ENCODE measurements at regions not wholly inside any gene's neighbourhood (a gene's known extent, or its start where the extent isn't known, plus 50 kb on each side); places are given as distances from the start of the nearest gene placed in this dataset.

DNA sequence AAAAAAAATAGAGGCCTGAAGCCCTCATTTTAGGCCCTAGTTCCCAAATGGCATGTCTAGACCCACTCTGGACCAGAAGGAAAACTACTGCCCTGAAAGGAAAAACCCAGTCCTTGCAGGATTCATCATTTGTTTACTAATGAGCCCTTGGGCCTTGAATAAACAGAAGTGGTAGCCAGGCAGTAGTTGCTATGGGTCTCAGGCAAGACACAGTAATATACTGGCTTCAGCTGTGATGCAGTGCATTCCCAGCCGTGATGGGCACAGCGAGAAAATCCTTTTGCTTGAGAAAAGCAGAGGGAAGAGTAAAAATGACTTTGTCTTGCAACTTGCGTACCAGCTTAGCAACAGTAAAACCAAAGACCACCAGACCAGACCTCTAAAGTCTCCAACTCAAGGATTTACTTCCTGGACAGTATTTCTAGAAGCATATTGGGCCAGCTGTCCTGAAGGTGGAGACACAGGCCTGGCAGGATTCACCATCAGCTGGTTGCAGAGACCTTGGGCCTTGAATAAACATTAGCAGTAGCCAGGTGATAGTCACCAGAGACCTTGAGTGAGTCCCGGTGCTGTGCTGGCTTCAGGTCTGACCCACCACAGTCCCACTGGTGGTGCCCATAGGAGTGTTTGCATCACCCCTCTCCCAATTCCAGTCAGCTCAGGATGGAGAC lies 208.3 kb upstream of the SLITRK3 start:
- H3K9ac ChIP-seq (ENCODE audit: control insufficient read depth, extremely low read depth, insufficient read depth, low read length), result no peak overlapping the region
- no peak for FAIRE-seq
- dilution Hi-C loops (cut with MboI; ENCODE audit: extremely low pct_ligation_motif_present, low sequenced_read_pairs), result no loop called here

DNA sequence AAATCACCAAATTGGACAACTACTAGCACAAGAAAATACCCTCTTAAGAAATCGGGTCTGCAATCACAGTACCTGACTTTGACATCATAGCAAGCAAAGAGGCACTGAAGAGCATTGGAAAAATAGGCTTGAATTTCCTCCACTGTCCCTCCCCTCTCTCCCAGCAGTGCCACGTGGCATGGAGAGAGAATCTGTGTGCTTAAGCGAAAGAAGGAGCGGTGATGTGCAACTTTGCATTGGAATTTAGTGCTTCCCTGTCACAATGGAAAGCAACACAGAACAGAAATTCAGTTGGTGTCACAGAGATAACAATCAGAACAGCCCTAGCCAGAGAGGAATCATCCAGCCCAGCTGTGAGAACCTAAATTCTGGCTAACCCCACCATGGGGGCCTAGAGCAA lies 207.5 kb upstream of the SLITRK3 start:
- no peak for DNase-seq (ENCODE audit: low read depth, low spot score)
- Histone ChIP-seq H2AFZ (ENCODE audit: control insufficient read depth, low read length) (no peak overlapping the region), H3K36me3 (ENCODE audit: control insufficient read depth in 2 of 2, extremely low read depth in 1 of 2, insufficient read depth in 2 of 2, low read length in 2 of 2) (no peaks in the 10 kb centered on the region), H4K20me1 (ENCODE audit: control insufficient read depth, extremely low read depth, insufficient read depth, low read length) (no peaks in the 10 kb centered on the region), H3K4me2 (ENCODE audit: control insufficient read depth, extremely low read depth, insufficient read depth, low read depth, low read length) (no peak overlapping the region), H3K4me1 (ENCODE audit: control insufficient read depth, extremely low read depth, insufficient read depth, low read length) (no peaks in the 10 kb centered on the region), H3K4me3 (ENCODE audit: control insufficient read depth in 2 of 3, extremely low read depth in 1 of 3, insufficient read depth in 2 of 3, low read depth in 1 of 3, low read length in 3 of 3) (no peak overlapping the region), H3K9ac (ENCODE audit: control insufficient read depth, extremely low read depth, insufficient read depth, low read length) (no peak overlapping the region), H3K27me3 (ENCODE audit: control insufficient read depth, extremely low read depth, insufficient read depth, low read length) (no peaks in the 10 kb centered on the region), H3K9me1 (ENCODE audit: control insufficient read depth, extremely low read depth, insufficient read depth, low read length) (no peaks in the 10 kb centered on the region), H3K9me3 (ENCODE audit: control insufficient read depth, low read depth, low read length) (no peaks in the 10 kb centered on the region), H3K79me2 (ENCODE audit: control insufficient read depth, insufficient read depth, low read length) (no peaks in the 10 kb centered on the region), H3K27ac (ENCODE audit: control insufficient read depth, insufficient read depth, low read length) (no peak overlapping the region)
- dilution Hi-C loops (cut with MboI; ENCODE audit: extremely low pct_ligation_motif_present, low sequenced_read_pairs), result no loop called here
- FAIRE-seq, result no peak
- TF ChIP-seq, protein P1, sequence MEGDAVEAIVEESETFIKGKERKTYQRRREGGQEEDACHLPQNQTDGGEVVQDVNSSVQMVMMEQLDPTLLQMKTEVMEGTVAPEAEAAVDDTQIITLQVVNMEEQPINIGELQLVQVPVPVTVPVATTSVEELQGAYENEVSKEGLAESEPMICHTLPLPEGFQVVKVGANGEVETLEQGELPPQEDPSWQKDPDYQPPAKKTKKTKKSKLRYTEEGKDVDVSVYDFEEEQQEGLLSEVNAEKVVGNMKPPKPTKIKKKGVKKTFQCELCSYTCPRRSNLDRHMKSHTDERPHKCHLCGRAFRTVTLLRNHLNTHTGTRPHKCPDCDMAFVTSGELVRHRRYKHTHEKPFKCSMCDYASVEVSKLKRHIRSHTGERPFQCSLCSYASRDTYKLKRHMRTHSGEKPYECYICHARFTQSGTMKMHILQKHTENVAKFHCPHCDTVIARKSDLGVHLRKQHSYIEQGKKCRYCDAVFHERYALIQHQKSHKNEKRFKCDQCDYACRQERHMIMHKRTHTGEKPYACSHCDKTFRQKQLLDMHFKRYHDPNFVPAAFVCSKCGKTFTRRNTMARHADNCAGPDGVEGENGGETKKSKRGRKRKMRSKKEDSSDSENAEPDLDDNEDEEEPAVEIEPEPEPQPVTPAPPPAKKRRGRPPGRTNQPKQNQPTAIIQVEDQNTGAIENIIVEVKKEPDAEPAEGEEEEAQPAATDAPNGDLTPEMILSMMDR (optimal IDR thresholded peaks at IDR 0.05 in 1 of 3, IDR thresholded peaks at IDR 0.05 in 1 of 3, conservative IDR thresholded peaks at IDR 0.05 in 1 of 3; ENCODE audit: extremely low read depth in 1 of 3, insufficient read depth in 2 of 3, low read length in 3 of 3), result no peak
- no peak for TF ChIP-seq EZH2 (IDR thresholded peaks at IDR 0.05; ENCODE audit: low read length)

More for the DNA sequence above, 208.3 kb upstream of the SLITRK3 start:
- Histone ChIP-seq H3K27ac (ENCODE audit: control insufficient read depth, insufficient read depth, low read length) (no peak overlapping the region), H3K79me2 (ENCODE audit: control insufficient read depth, insufficient read depth, low read length) (no peaks in the 10 kb centered on the region), H3K9me1 (ENCODE audit: control insufficient read depth, extremely low read depth, insufficient read depth, low read length) (no peaks in the 10 kb centered on the region), H3K4me1 (ENCODE audit: control insufficient read depth, extremely low read depth, insufficient read depth, low read length) (no peaks in the 10 kb centered on the region), H3K4me3 (ENCODE audit: control insufficient read depth in 2 of 3, extremely low read depth in 1 of 3, insufficient read depth in 2 of 3, low read depth in 1 of 3, low read length in 3 of 3) (no peak overlapping the region), H3K36me3 (ENCODE audit: control insufficient read depth in 2 of 2, extremely low read depth in 1 of 2, insufficient read depth in 2 of 2, low read length in 2 of 2) (no peaks in the 10 kb centered on the region), H3K9me3 (ENCODE audit: control insufficient read depth, low read depth, low read length) (no peaks in the 10 kb centered on the region), H2AFZ (ENCODE audit: control insufficient read depth, low read length) (no peak overlapping the region), H3K27me3 (ENCODE audit: control insufficient read depth, extremely low read depth, insufficient read depth, low read length) (no peaks in the 10 kb centered on the region), H4K20me1 (ENCODE audit: control insufficient read depth, extremely low read depth, insufficient read depth, low read length) (no peaks in the 10 kb centered on the region), H3K4me2 (ENCODE audit: control insufficient read depth, extremely low read depth, insufficient read depth, low read depth, low read length) (no peak overlapping the region)
- DNase-seq (ENCODE audit: low read depth, low spot score), result no peak
- no peak for TF ChIP-seq EZH2 (IDR thresholded peaks at IDR 0.05; ENCODE audit: low read length)
- TF ChIP-seq, protein P1 (optimal IDR thresholded peaks at IDR 0.05 in 1 of 3, IDR thresholded peaks at IDR 0.05 in 1 of 3, conservative IDR thresholded peaks at IDR 0.05 in 1 of 3; ENCODE audit: extremely low read depth in 1 of 3, insufficient read depth in 2 of 3, low read length in 3 of 3), result peak in 1 of 3 experiments; percentile 29
